Myocyte (in vitro differentiated cells): ENCODE measurements at regions not wholly inside any gene's neighbourhood (a gene's known extent, or its start where the extent isn't known, plus 50 kb on each side); places are given as distances from the start of the nearest gene placed in this dataset.
"Not testable (repeated sequence)": the region's sequence is repeated elsewhere in the genome, so short reads cannot be mapped to it uniquely, and the experiment has no call there.

Experiments used
- DNase-seq: peaks from one replicate; pipeline ENCODE4 v3.0.0-alpha.2; 2012; ENCODE audit warnings: low read depth

GRCh38 chr16:29311461-29312344 lies 94.8 kb downstream of the NPIPB11 start:
- DNase-seq = no peak

- no peak for DNase-seq
These were observed 95.6 kb downstream of the NPIPB11 start for GRCh38 chr16:29310852-29311314.

GRCh38 chr16:29310243-29310642 lies 96.3 kb downstream of the NPIPB11 start:
- DNase-seq = not testable (repeated sequence)

- not testable (repeated sequence) for DNase-seq
These were observed 96.9 kb downstream of the NPIPB11 start for GRCh38 chr16:29309601-29310000.

GRCh38 chr16:29308644-29309546 lies 97.6 kb downstream of the NPIPB11 start:
- no peak for DNase-seq

GRCh38 chr16:29307598-29308507 lies 98.7 kb downstream of the NPIPB11 start:
- no peak for DNase-seq

GRCh38 chr16:29306943-29307597 lies 99.4 kb downstream of the NPIPB11 start:
- no peak for DNase-seq

GRCh38 chr16:29306201-29306600 lies 100.3 kb downstream of the NPIPB11 start:
- DNase-seq = no peak

- DNase-seq = not testable (repeated sequence)
These were observed 101.5 kb downstream of the NPIPB11 start for GRCh38 chr16:29305018-29305417.

GRCh38 chr16:29304251-29304650 lies 102.3 kb downstream of the NPIPB11 start:
- peak; percentile 75 for DNase-seq

- no peak for DNase-seq
These were observed 103.0 kb downstream of the NPIPB11 start for GRCh38 chr16:29303520-29303919.

- no peak for DNase-seq
These were observed 103.5 kb downstream of the NPIPB11 start for GRCh38 chr16:29302976-29303375.

- not testable (repeated sequence) for DNase-seq
These were observed 104.1 kb downstream of the NPIPB11 start for GRCh38 chr16:29302433-29302832.

GRCh38 chr16:29301662-29302285 lies 104.7 kb downstream of the NPIPB11 start:
- not testable (repeated sequence) for DNase-seq

GRCh38 chr16:29300541-29301535 lies 105.7 kb downstream of the NPIPB11 start:
- DNase-seq = not testable (repeated sequence)

- DNase-seq = not testable (repeated sequence)
These were observed 106.5 kb downstream of the NPIPB11 start for GRCh38 chr16:29300030-29300491.

- DNase-seq = not testable (repeated sequence)
These were observed 107.5 kb downstream of the NPIPB11 start for GRCh38 chr16:29298997-29299396.

GRCh38 chr16:29298307-29298706 lies 108.2 kb downstream of the NPIPB11 start:
- not testable (repeated sequence) for DNase-seq
